Liver (tissue), 3 donors: ENCODE measurements at regions not wholly inside any gene's neighbourhood (a gene's known extent, or its start where the extent isn't known, plus 50 kb on each side); places are given as distances from the start of the nearest gene placed in this dataset.

Experiments
- TF ChIP-seq, protein P1 (sequence below): fragments of 150-350 bp; IDR thresholded peaks from 2 replicates; pipeline ENCODE4 v1.5.1; 2017; ENCODE audit warnings: improper control_type of control experiment, low read depth, low read length; ENCODE audit not compliant: missing input control
- TF ChIP-seq, protein P2 (sequence below): IDR thresholded peaks from 2 replicates; pipeline ENCODE4 v1.6.1; 2016; ENCODE audit warnings: antibody characterized with exemption
- donor health status: healthy.
- donor health status: healthy.

DNA sequence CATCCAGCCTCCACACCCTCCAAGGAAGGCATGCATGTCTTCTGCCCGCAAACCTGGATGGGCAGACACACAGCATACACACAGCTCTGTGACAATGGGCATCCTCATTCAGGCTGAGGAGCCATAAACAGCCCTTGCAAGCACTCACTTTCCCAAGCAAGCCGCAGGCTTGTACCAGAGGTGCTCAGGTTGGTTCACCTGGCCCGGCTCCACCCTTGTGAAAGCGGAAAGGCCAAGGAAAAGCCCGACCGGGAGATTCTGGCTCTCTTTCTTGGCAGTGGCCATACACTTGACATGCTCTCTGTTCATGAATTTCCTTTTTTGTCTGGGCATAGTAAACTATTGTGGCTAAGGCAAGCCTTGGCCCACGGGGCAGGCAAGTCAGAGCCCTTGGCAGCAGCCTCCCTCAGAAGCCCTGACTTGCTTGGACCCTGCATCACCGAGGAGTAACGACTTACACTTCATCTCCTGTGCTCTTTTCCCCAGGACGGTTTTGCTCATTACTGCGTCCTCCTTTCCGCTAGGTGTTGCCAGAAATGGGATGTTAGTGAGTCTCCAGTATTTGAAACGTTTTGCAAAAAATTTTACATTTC is 74.6 kb upstream of the BNC1 start:
- TF ChIP-seq, protein P1, sequence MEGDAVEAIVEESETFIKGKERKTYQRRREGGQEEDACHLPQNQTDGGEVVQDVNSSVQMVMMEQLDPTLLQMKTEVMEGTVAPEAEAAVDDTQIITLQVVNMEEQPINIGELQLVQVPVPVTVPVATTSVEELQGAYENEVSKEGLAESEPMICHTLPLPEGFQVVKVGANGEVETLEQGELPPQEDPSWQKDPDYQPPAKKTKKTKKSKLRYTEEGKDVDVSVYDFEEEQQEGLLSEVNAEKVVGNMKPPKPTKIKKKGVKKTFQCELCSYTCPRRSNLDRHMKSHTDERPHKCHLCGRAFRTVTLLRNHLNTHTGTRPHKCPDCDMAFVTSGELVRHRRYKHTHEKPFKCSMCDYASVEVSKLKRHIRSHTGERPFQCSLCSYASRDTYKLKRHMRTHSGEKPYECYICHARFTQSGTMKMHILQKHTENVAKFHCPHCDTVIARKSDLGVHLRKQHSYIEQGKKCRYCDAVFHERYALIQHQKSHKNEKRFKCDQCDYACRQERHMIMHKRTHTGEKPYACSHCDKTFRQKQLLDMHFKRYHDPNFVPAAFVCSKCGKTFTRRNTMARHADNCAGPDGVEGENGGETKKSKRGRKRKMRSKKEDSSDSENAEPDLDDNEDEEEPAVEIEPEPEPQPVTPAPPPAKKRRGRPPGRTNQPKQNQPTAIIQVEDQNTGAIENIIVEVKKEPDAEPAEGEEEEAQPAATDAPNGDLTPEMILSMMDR = no peak
- TF ChIP-seq, protein P2, sequence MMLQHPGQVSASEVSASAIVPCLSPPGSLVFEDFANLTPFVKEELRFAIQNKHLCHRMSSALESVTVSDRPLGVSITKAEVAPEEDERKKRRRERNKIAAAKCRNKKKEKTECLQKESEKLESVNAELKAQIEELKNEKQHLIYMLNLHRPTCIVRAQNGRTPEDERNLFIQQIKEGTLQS = no peak
